IMR-90 (cell line): ENCODE measurements at regions not wholly inside any gene's neighbourhood (a gene's known extent, or its start where the extent isn't known, plus 50 kb on each side); places are given as distances from the start of the nearest gene placed in this dataset.

ENCODE experiments used
- RFX5 ChIP-seq: IDR thresholded peaks from 2 replicates; pipeline ENCODE4 v1.8.0; 2012; ENCODE audit warnings: low read depth, mild to moderate bottlenecking, low read length, moderate library complexity
- SMC3 ChIP-seq: fragments of 150-350 bp; IDR thresholded peaks from 2 replicates; pipeline ENCODE4 v1.6.1; 2016; ENCODE audit warnings: low read depth, mild to moderate bottlenecking, antibody characterized with exemption, low read length, moderate library complexity
- TF ChIP-seq, protein P1 (sequence below): conservative IDR thresholded peaks from 2 replicates; pipeline ENCODE4 v1.5.1; 2012; ENCODE audit warnings: mild to moderate bottlenecking, low read depth, low read length, improper control_type of control experiment

GRCh38 chr3:74443102-74443501 is 171.4 kb downstream of the CNTN3 start:
- no peak for TF ChIP-seq SMC3
- no peak for TF ChIP-seq RFX5
- TF ChIP-seq, protein P1, sequence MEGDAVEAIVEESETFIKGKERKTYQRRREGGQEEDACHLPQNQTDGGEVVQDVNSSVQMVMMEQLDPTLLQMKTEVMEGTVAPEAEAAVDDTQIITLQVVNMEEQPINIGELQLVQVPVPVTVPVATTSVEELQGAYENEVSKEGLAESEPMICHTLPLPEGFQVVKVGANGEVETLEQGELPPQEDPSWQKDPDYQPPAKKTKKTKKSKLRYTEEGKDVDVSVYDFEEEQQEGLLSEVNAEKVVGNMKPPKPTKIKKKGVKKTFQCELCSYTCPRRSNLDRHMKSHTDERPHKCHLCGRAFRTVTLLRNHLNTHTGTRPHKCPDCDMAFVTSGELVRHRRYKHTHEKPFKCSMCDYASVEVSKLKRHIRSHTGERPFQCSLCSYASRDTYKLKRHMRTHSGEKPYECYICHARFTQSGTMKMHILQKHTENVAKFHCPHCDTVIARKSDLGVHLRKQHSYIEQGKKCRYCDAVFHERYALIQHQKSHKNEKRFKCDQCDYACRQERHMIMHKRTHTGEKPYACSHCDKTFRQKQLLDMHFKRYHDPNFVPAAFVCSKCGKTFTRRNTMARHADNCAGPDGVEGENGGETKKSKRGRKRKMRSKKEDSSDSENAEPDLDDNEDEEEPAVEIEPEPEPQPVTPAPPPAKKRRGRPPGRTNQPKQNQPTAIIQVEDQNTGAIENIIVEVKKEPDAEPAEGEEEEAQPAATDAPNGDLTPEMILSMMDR: no peak
